A673 (cell line): ENCODE measurements at regions not wholly inside any gene's neighbourhood (a gene's known extent, or its start where the extent isn't known, plus 50 kb on each side); places are given as distances from the start of the nearest gene placed in this dataset.

Experiments
- CTCF ChIP-seq: fragments of 300-800, 200-600 bp; sonication (generic); conservative IDR thresholded peaks from 2 replicates; pipeline ENCODE4 v1.5.1; 2017; ENCODE audit warnings: low read depth, mild to moderate bottlenecking, antibody characterized with exemption, low read length, moderate library complexity, mixed read lengths
- EZH2 ChIP-seq: fragments of 200-600 bp; sonication (generic); IDR thresholded peaks from 2 replicates; pipeline ENCODE4 v1.6.1; 2017; ENCODE audit warnings: borderline replicate concordance, low read depth, mild to moderate bottlenecking, mixed read lengths, antibody characterized with exemption, low read length; ENCODE audit not compliant: poor library complexity, severe bottlenecking

- TF ChIP-seq CTCF (no peak), EZH2 (no peak)
Measured at GRCh38 chr17:28261219-28261618, 57.8 kb upstream of the TMEM97 start.
